ENCODE measurements at regions not wholly inside any gene's neighbourhood (a gene's known extent, or its start where the extent isn't known, plus 50 kb on each side); places are given as distances from the start of the nearest gene placed in this dataset.

DNA sequence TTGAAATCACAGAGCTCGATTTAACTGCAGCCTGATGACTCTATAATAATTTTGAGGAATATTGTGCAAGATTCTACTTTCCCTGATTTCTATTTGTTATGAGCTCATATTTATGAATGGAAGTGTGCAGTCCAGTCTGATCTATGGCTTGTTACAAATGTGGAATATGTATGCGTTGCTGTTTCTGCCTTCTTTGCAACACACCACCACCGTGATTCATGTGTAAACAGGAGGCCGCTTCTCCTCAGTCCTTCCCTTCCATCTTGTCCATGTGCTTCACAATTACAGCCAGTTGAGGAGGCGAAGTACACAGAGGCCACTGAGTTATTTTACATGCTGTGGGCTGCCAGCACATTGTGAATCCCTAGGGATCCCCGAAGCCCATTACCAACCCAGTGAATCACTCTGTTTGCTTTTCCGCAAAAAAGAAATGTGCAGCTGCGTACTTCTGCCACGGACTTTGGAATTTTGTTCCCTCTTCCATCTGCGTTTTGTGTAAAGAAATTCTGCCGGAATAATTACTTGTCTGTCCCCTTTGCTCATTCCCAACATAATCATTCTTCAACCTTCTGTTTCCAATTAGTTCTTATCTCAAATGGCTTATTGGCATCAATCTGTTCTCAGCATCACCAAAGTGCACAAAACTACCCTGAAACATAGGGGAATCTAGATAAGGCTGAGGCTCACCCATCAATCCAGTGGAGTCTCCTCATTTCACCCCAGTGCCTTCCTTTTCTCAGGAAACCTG, 551.6 kb upstream of the CITED2 start:
- no peaks in the 10 kb centered on the region for H3K36me3 Mint-ChIP-seq (ENCODE audit: unreplicated experiment)
- H3K4me3 Mint-ChIP-seq (ENCODE audit: unreplicated experiment) = no peak overlapping the region
- H3K9me3 Mint-ChIP-seq (ENCODE audit: unreplicated experiment) = no peaks in the 10 kb centered on the region
- peak; percentile 84 for DNase-seq (ENCODE audit: extremely low spot score, unreplicated experiment)
- peak overlapping the region; percentile 89 for H3K27ac Mint-ChIP-seq (ENCODE audit: unreplicated experiment)
- peaks cover 36% of the 10 kb centered on the region for H3K4me1 Mint-ChIP-seq (ENCODE audit: unreplicated experiment)
- H3K27me3 Mint-ChIP-seq (ENCODE audit: unreplicated experiment) = no peaks in the 10 kb centered on the region
- TF ChIP-seq, protein P1, sequence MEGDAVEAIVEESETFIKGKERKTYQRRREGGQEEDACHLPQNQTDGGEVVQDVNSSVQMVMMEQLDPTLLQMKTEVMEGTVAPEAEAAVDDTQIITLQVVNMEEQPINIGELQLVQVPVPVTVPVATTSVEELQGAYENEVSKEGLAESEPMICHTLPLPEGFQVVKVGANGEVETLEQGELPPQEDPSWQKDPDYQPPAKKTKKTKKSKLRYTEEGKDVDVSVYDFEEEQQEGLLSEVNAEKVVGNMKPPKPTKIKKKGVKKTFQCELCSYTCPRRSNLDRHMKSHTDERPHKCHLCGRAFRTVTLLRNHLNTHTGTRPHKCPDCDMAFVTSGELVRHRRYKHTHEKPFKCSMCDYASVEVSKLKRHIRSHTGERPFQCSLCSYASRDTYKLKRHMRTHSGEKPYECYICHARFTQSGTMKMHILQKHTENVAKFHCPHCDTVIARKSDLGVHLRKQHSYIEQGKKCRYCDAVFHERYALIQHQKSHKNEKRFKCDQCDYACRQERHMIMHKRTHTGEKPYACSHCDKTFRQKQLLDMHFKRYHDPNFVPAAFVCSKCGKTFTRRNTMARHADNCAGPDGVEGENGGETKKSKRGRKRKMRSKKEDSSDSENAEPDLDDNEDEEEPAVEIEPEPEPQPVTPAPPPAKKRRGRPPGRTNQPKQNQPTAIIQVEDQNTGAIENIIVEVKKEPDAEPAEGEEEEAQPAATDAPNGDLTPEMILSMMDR (IDR thresholded peaks at IDR 0.05) = no peak

DNA sequence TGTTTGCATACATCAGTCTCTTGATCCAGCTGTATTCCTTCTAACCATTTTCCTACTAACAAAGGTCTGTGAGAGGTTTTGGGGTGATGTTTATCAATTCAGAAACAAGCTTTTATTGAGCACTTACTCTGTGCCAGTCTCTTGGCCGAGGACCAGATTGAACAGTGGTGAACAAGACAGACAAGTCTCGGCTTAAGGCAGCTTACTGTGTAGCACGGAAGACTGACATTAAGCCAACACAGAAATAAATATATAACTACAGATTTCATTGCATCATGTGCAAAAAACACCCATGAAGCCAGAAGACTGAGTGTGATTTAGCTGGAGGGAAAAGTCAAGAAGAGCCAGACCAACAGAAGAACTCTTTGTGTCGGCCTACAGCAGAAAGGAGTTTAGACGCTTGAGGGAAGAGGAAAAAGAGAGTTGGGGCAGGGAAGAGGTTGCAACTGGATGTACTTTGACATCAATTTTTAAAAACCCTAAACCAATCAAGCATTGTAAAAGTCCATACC, 549.6 kb upstream of the CITED2 start:
- Mint-ChIP-seq H3K36me3 (ENCODE audit: unreplicated experiment) (no peaks in the 10 kb centered on the region), H3K4me1 (ENCODE audit: unreplicated experiment) (peaks cover 47% of the 10 kb centered on the region), H3K27ac (ENCODE audit: unreplicated experiment) (peak overlapping the region; percentile 43), H3K27me3 (ENCODE audit: unreplicated experiment) (no peaks in the 10 kb centered on the region), H3K9me3 (ENCODE audit: unreplicated experiment) (no peaks in the 10 kb centered on the region), H3K4me3 (ENCODE audit: unreplicated experiment) (no peak overlapping the region)
- TF ChIP-seq, protein P1 (IDR thresholded peaks at IDR 0.05) = no peak
- DNase-seq (ENCODE audit: extremely low spot score, unreplicated experiment) = no peak

DNA sequence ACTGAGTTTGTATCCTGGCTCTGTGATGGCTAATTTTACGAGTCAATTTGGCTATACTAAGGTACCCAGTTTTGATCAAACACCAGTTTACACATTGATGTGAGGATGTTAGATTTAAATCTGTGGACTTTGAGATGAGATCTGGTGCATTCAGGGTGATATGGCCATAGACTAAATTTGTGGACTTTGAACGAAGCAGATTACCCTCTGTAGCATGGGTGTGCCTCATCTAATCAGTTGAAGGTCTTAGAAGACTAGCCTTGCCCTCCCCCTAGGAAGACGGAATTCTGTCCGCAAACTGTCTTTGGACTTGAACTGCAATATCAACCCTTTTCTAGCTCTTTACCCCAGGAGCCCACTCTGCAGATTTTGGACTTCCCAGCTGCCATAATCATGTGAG, 547.8 kb upstream of the CITED2 start:
- TF ChIP-seq, protein P1 (IDR thresholded peaks at IDR 0.05) = no peak
- DNase-seq (ENCODE audit: extremely low spot score, unreplicated experiment) = no peak
- Mint-ChIP-seq H3K4me1 (ENCODE audit: unreplicated experiment) (peaks cover 41% of the 10 kb centered on the region), H3K9me3 (ENCODE audit: unreplicated experiment) (no peaks in the 10 kb centered on the region), H3K27me3 (ENCODE audit: unreplicated experiment) (no peaks in the 10 kb centered on the region), H3K4me3 (ENCODE audit: unreplicated experiment) (no peak overlapping the region), H3K27ac (ENCODE audit: unreplicated experiment) (no peak overlapping the region), H3K36me3 (ENCODE audit: unreplicated experiment) (no peaks in the 10 kb centered on the region)

DNA sequence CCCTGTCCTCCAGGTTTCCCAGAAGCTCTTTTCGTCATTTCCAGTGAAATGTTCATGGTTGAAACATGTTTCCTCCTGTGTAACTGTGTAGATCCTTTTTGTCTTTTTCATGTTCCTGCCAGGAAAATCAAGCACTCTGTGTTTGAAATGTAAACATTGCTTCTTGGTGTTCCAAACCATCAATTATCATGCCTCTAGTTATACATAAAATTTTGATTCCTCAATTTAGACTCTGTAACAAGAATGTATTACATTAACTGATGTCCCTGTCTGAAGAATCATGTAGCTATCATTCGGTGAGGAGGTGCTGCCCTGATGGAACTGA, 546.3 kb upstream of the CITED2 start:
- H3K27me3 Mint-ChIP-seq (ENCODE audit: unreplicated experiment) = no peaks in the 10 kb centered on the region
- no peaks in the 10 kb centered on the region for H3K9me3 Mint-ChIP-seq (ENCODE audit: unreplicated experiment)
- peaks cover 26% of the 10 kb centered on the region for H3K4me1 Mint-ChIP-seq (ENCODE audit: unreplicated experiment)
- H3K36me3 Mint-ChIP-seq (ENCODE audit: unreplicated experiment) = peaks cover 4% of the 10 kb centered on the region
- no peak for DNase-seq (ENCODE audit: extremely low spot score, unreplicated experiment)
- H3K4me3 Mint-ChIP-seq (ENCODE audit: unreplicated experiment) = no peak overlapping the region
- TF ChIP-seq, protein P1 (IDR thresholded peaks at IDR 0.05) = no peak
- H3K27ac Mint-ChIP-seq (ENCODE audit: unreplicated experiment) = peak overlapping the region; percentile 66

DNA sequence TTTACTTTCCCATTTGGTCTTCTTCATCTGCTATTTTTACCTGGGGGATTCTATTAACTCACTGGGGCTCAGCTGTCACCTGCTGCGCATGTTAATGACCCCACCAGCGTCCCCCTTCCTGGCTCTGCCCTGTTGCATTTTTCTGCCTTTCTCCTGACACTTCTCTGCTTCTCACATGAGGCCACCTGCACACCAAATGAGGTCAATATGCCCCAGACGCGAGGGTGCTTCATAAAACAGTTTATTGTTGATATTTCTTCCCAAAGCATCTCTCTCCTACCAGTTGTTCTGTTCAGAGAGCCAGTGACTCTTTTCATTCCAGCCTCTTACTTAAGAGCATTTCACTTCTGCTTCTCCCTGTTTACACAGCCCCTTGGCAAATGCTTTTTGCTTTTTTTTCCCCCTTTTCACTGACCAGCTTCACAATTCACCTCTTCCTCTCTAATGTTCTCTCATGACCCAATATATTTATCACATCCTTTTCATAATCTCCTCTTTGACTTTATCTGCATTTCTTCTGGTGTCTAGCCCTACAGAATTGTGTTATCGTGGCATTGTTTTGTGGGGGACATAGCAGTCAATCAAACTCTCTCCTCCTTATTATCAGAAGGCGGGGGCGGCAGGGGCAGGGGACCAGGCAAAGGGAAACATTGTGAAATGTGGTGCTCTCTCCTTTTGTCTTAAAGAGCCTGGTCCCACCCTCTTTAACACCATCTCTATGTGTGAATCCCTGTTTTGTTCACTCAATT, 545.8 kb upstream of the CITED2 start:
- peak overlapping the region; percentile 66 for H3K27ac Mint-ChIP-seq (ENCODE audit: unreplicated experiment)

More for the DNA sequence above, 545.8 kb upstream of the CITED2 start:
- no peaks in the 10 kb centered on the region for H3K27me3 Mint-ChIP-seq (ENCODE audit: unreplicated experiment)
- peaks cover 1% of the 10 kb centered on the region for H3K9me3 Mint-ChIP-seq (ENCODE audit: unreplicated experiment)
- TF ChIP-seq, protein P1 (IDR thresholded peaks at IDR 0.05) = no peak
- no peak overlapping the region for H3K4me3 Mint-ChIP-seq (ENCODE audit: unreplicated experiment)
- H3K36me3 Mint-ChIP-seq (ENCODE audit: unreplicated experiment) = peaks cover 4% of the 10 kb centered on the region
- peaks cover 22% of the 10 kb centered on the region for H3K4me1 Mint-ChIP-seq (ENCODE audit: unreplicated experiment)
- DNase-seq (ENCODE audit: extremely low spot score, unreplicated experiment) = no peak

All from osteocyte (in vitro differentiated cells).